H1 (cell line): ENCODE measurements at regions not wholly inside any gene's neighbourhood (a gene's known extent, or its start where the extent isn't known, plus 50 kb on each side); places are given as distances from the start of the nearest gene placed in this dataset.
A peak's percentile ranks its signal among the peaks of the same experiment; 100 is the strongest.

Experiments used
- CTCF ChIA-PET: fragments of 300-600 bp; sonication (Branson Sonifier 250); formaldehyde crosslinking; loops from one replicate; lab custom pipeline; 2021; ENCODE audit not compliant: partially characterized antibody; lab: Charles Lee
- POLR2A ChIA-PET: fragments of 300-600 bp; sonication (Branson Sonifier 250); formaldehyde crosslinking; loops from one replicate; lab custom pipeline; 2021; ENCODE audit warnings: inconsistent platforms; ENCODE audit not compliant: partially characterized antibody; lab: Charles Lee
- DNase-seq, 2 experiments: peaks; one replicate each; pipeline versions ENCODE4 v3.0.0 to v3.0.0-alpha.2; 2010 to 2022; ENCODE audit warnings: low spot score in 2 of 2, low read depth in 1 of 2, mixed read lengths in 1 of 2
- FAIRE-seq: peaks from 2 replicates; lab custom pipeline; 2011; peaks lifted over from hg19 to GRCh38; lab: Jason Lieb, UNC
- H2AFZ ChIP-seq: 2 replicates; pipeline ENCODE4 v1.8.1; 2012; ENCODE audit warnings: low read length, inconsistent platforms
- H2AK5ac ChIP-seq: 2 replicates; pipeline ENCODE4 v1.6.1; 2013; ENCODE audit warnings: low read depth, low read length
- H2BK120ac ChIP-seq: replicated peaks from 2 replicates; pipeline ENCODE3; 2013; ENCODE audit warnings: low read depth, low read length, inconsistent platforms
- H2BK12ac ChIP-seq: 2 replicates; pipeline ENCODE4 v1.6.1; 2013; ENCODE audit warnings: low read depth, low read length
- H2BK15ac ChIP-seq: 2 replicates; pipeline ENCODE4 v1.6.1; 2013; ENCODE audit warnings: low read length
- H2BK20ac ChIP-seq: 2 replicates; pipeline ENCODE4 v1.6.1; 2013; ENCODE audit warnings: low read length
- H2BK5ac ChIP-seq: 2 replicates; pipeline ENCODE4 v1.6.1; 2013; ENCODE audit warnings: low read depth, low read length
- H3K14ac ChIP-seq: 2 replicates; pipeline ENCODE4 v1.6.1; 2013; ENCODE audit warnings: inconsistent platforms; ENCODE audit not compliant: insufficient read length
- H3K18ac ChIP-seq: 2 replicates; pipeline ENCODE4 v1.6.1; 2013; ENCODE audit warnings: low read length; ENCODE audit errors: extremely low read depth
- H3K23ac ChIP-seq: 2 replicates; pipeline ENCODE4 v1.6.1; 2013; ENCODE audit warnings: inconsistent platforms; ENCODE audit not compliant: insufficient read length
- H3K23me2 ChIP-seq: 2 replicates; pipeline ENCODE4 v1.6.1; 2013; ENCODE audit warnings: low read depth, low read length
- H3K27ac ChIP-seq: 2 replicates; pipeline ENCODE4 v1.6.1; 2011; ENCODE audit warnings: low read depth, low read length, inconsistent platforms
- H3K27me3 ChIP-seq, 4 experiments: replicated peaks in 1 of 4; 1 replicate in 1 of 4; 2 replicates in 3 of 4; pipeline versions ENCODE4 v1.6.1 to v1.8.1; 2011 to 2013; ENCODE audit warnings: low read length in 3 of 4, mild to moderate bottlenecking in 3 of 4, inconsistent platforms in 2 of 4, mixed read lengths in 2 of 4, moderate library complexity in 1 of 4; ENCODE audit not compliant: control insufficient read depth in 3 of 4, insufficient read depth in 3 of 4; ENCODE audit errors: extremely low read depth in 1 of 4
- H3K36me3 ChIP-seq, 4 experiments: 2 replicates each; pipeline versions ENCODE4 v1.6.1 to v1.8.1; 2011 to 2013; ENCODE audit warnings: mild to moderate bottlenecking in 4 of 4, low read length in 3 of 4, moderate library complexity in 2 of 4, control low read depth in 1 of 4, inconsistent platforms in 1 of 4; ENCODE audit not compliant: insufficient read depth in 4 of 4, control insufficient read depth in 2 of 4
- H3K4ac ChIP-seq: replicated peaks from 2 replicates; pipeline ENCODE3; 2013; ENCODE audit warnings: low read length, low read depth, mixed read lengths, inconsistent platforms; ENCODE audit not compliant: insufficient read length
- H3K4me1 ChIP-seq, 4 experiments: replicated peaks in 1 of 4; 1 replicate in 1 of 4; 2 replicates in 3 of 4; pipeline versions ENCODE4 v1.6.1 to v1.8.1; 2011 to 2013; ENCODE audit warnings: low read length in 3 of 4, inconsistent platforms in 2 of 4, mixed read lengths in 1 of 4; ENCODE audit not compliant: insufficient read depth in 4 of 4, control insufficient read depth in 3 of 4
- H3K4me2 ChIP-seq, 2 experiments: 2 replicates each; pipeline versions ENCODE4 v1.6.1 to v1.8.1; 2011 to 2013; ENCODE audit warnings: low read depth in 2 of 2, low read length in 2 of 2, control low read depth in 1 of 2, inconsistent platforms in 1 of 2, mild to moderate bottlenecking in 1 of 2; ENCODE audit not compliant: insufficient read depth in 1 of 2
- H3K4me3 ChIP-seq, 4 experiments: fragments of 200-600, 300-600 bp in 1 of 4; sonication (generic), shearing (Covaris generic), sonication (Bioruptor Twin) in 1 of 4; 2 replicates each; pipeline versions ENCODE4 v1.5.1 to v1.8.1; 2011 to 2016; ENCODE audit warnings: low read length in 4 of 4, low read depth in 3 of 4, control low read depth in 2 of 4, inconsistent platforms in 2 of 4, mild to moderate bottlenecking in 2 of 4, mixed read lengths in 1 of 4, moderate library complexity in 1 of 4; ENCODE audit not compliant: insufficient read depth in 2 of 4; ENCODE audit errors: extremely low read depth in 1 of 4
- H3K56ac ChIP-seq: replicated peaks from 2 replicates; pipeline ENCODE3; 2013; ENCODE audit warnings: low read depth, mild to moderate bottlenecking, mixed read lengths, low read length, inconsistent platforms; ENCODE audit not compliant: insufficient read length
- H3K79me1 ChIP-seq: 2 replicates; pipeline ENCODE4 v1.6.1; 2013; ENCODE audit warnings: low read depth, low read length, control low read depth
- H3K79me2 ChIP-seq, 2 experiments: 2 replicates each; pipeline versions ENCODE4 v1.6.1 to v1.8.1; 2012 to 2013; ENCODE audit warnings: low read length in 2 of 2, mild to moderate bottlenecking in 2 of 2, inconsistent platforms in 1 of 2; ENCODE audit not compliant: insufficient read depth in 2 of 2, control insufficient read depth in 1 of 2
- H3K9ac ChIP-seq, 4 experiments: replicated peaks in 1 of 4; 1 replicate in 1 of 4; 2 replicates in 3 of 4; pipeline versions ENCODE4 v1.6.1 to v1.8.1; 2011 to 2013; ENCODE audit warnings: low read depth in 3 of 4, low read length in 3 of 4, control low read depth in 2 of 4, mild to moderate bottlenecking in 2 of 4, moderate library complexity in 2 of 4, inconsistent platforms in 1 of 4; ENCODE audit errors: extremely low read depth in 1 of 4
- H3K9me3 ChIP-seq, 2 experiments: 2 replicates each; pipeline versions ENCODE4 v1.6.1 to v1.8.1; 2012 to 2013; ENCODE audit warnings: mild to moderate bottlenecking in 2 of 2, moderate library complexity in 2 of 2, control low read depth in 1 of 2, inconsistent platforms in 1 of 2, low read depth in 1 of 2, low read length in 1 of 2, mixed read lengths in 1 of 2; ENCODE audit not compliant: insufficient read depth in 2 of 2
- H4K20me1 ChIP-seq, 2 experiments: replicated peaks in 1 of 2; 2 replicates each; pipeline versions ENCODE3 to v1.8.1; 2011 to 2013; ENCODE audit warnings: inconsistent platforms in 2 of 2, low read length in 2 of 2, mild to moderate bottlenecking in 1 of 2; ENCODE audit not compliant: insufficient read depth in 2 of 2, control insufficient read depth in 1 of 2
- H4K5ac ChIP-seq: 2 replicates; pipeline ENCODE4 v1.6.1; 2013; ENCODE audit warnings: low read length, low read depth, mixed read lengths, inconsistent platforms; ENCODE audit not compliant: insufficient read length
- H4K8ac ChIP-seq: 2 replicates; pipeline ENCODE4 v1.8.0; 2013; ENCODE audit warnings: mild to moderate bottlenecking, moderate library complexity, low read length, inconsistent platforms; ENCODE audit not compliant: insufficient read depth; ENCODE audit errors: extremely low read depth
- H4K91ac ChIP-seq: replicated peaks from 2 replicates; pipeline ENCODE3; 2013; ENCODE audit warnings: low read length, mixed read lengths, inconsistent platforms; ENCODE audit not compliant: insufficient read length
- BRCA1 ChIP-seq: IDR thresholded peaks from 2 replicates; pipeline ENCODE4 v1.6.1; 2012; ENCODE audit warnings: low read depth, low read length, improper control_type of control experiment
- CTCF ChIP-seq, 3 experiments: IDR thresholded peaks; 1 replicate in 2 of 3; 2 replicates in 1 of 3; pipeline versions ENCODE4 v1.5.1 to v1.6.1; 2011; ENCODE audit warnings: low read length in 3 of 3, mild to moderate bottlenecking in 3 of 3, inconsistent platforms in 2 of 3, low read depth in 1 of 3, moderate library complexity in 1 of 3; ENCODE audit not compliant: insufficient read depth in 1 of 3; ENCODE audit errors: control extremely low read depth in 1 of 3
- HDAC2 ChIP-seq, 2 experiments: fragments of 300-600 bp in 1 of 2; sonication (generic) in 1 of 2; IDR thresholded peaks; 2 replicates each; pipeline ENCODE4 v1.6.1; 2011 to 2012; ENCODE audit warnings: low read depth in 2 of 2, low read length in 2 of 2, mild to moderate bottlenecking in 2 of 2, moderate library complexity in 2 of 2, borderline replicate concordance in 1 of 2, inconsistent platforms in 1 of 2
- RAD21 ChIP-seq, 2 experiments: IDR thresholded peaks in 1 of 2; conservative IDR thresholded peaks in 1 of 2; 2 replicates each; pipeline ENCODE4 v1.6.1; 2011; ENCODE audit warnings: low read depth in 2 of 2, low read length in 2 of 2, improper control_type of control experiment in 1 of 2, inconsistent platforms in 1 of 2, mild to moderate bottlenecking in 1 of 2, moderate library complexity in 1 of 2
- WGBS, 2 experiments: shearing (Covaris generic) in 1 of 2; methylation state at CpG; one replicate each; pipeline versions ENCODE4 v1.1.6 to v1.1.7; 2013 to 2015; ENCODE audit warnings: low lambda C conversion rate in 2 of 2, mixed read lengths in 2 of 2, inconsistent platforms in 1 of 2, low coverage in 1 of 2, missing lambda C conversion rate in 1 of 2; ENCODE audit not compliant: insufficient replicate concordance in 2 of 2, insufficient coverage in 1 of 2, insufficient read length in 1 of 2; ENCODE audit errors: extremely low coverage in 1 of 2, missing lambda C conversion rate in 1 of 2; 5-methylcytosine and 5-hydroxymethylcytosine counted together

- Histone ChIP-seq H2BK120ac (no peak overlapping the region), H3K18ac (no peak overlapping the region), H4K5ac (no peak overlapping the region), H3K56ac (no peak overlapping the region), H3K23me2 (no peaks in the 10 kb centered on the region), H3K4me3 (no peak overlapping the region), H2AK5ac (no peak overlapping the region), H3K79me2 (no peaks in the 10 kb centered on the region), H3K4ac (no peak overlapping the region), H4K8ac (no peak overlapping the region), H3K79me1 (no peaks in the 10 kb centered on the region), H2BK12ac (no peak overlapping the region), H2BK15ac (no peak overlapping the region), H3K23ac (no peak overlapping the region), H3K9me3 (0 out of 4 replicates have a peak, but pooled peaks cover 0 to 5% of the 10 kb centered on the region in 2 experiments), H3K27me3 (no peaks in the 10 kb centered on the region), H2BK20ac (no peak overlapping the region), H3K27ac (no peak overlapping the region), H3K36me3 (no peaks in the 10 kb centered on the region), H4K20me1 (no peaks in the 10 kb centered on the region), H3K14ac (no peak overlapping the region), H4K91ac (no peak overlapping the region), H2AFZ (no peak overlapping the region), H3K4me1 (no peaks in the 10 kb centered on the region), H2BK5ac (no peak overlapping the region), H3K9ac (no peak overlapping the region), H3K4me2 (no peak overlapping the region)
- 92% methylated on average over 8 of the region's 8 CpGs; no CpG with 5 or more reads in 1 of the 2 experiments for WGBS, 2 experiments
- ChIA-PET CTCF (interaction anchor here (0.7 to 3.3 kb wide), 12 partner anchors 11 to 185 kb away, joined by 3 to 16 read pairs (median 3); no protein-coding TSS in a partner anchor), POLR2A (interaction anchor here (1.5 kb wide), 1 partner anchor 93 kb away, joined by 3 read pairs; no protein-coding TSS in a partner anchor)
- FAIRE-seq = no peak
- DNase-seq = no peak
- TF ChIP-seq RAD21 (IDR thresholded peaks at IDR 0.05 in 1 of 2, conservative IDR thresholded peaks at IDR 0.05 in 1 of 2; ENCODE audit: low read depth in 2 of 2, low read length in 2 of 2) (peak; percentile 65 to 78), BRCA1 (no peak), HDAC2 (IDR thresholded peaks at IDR 0.05; ENCODE audit: borderline replicate concordance in 1 of 2, low read depth in 2 of 2, low read length in 2 of 2) (no peak), CTCF (IDR thresholded peaks at IDR 0.05; ENCODE audit: control extremely low read depth in 1 of 3, insufficient read depth in 1 of 3, low read depth in 1 of 3, low read length in 3 of 3) (peak; percentile 29 to 59 (median 57))
Observed at GRCh38 chr11:62054484-62055121, 69.2 kb upstream of the INCENP start.
